Activated naive CD8-positive, alpha-beta T cell treated with anti-CD3 and anti-CD28 coated beads, Interleukin-2, amount 10 ng/mL, durations not matched to agents 7 days and 5 days (primary cell): ENCODE measurements at regions not wholly inside any gene's neighbourhood (a gene's known extent, or its start where the extent isn't known, plus 50 kb on each side); places are given as distances from the start of the nearest gene placed in this dataset.

Source experiments
- ATAC-seq: fragments of 150-1000 bp; cut with Tn5 transposase; one replicate; pipeline ENCODE4 v1.10.0; 2021; ENCODE audit warnings: low read depth, moderate library complexity
- POLR2A ChIA-PET: fragments of 350-600 bp; sonication (Branson Sonifier 250); formaldehyde crosslinking; loops from one replicate; lab custom pipeline; 2021; ENCODE audit warnings: antibody characterized with exemption; lab: Charles Lee
- DNase-seq: peaks from one replicate; pipeline ENCODE4 v3.0.0; 2021
- H3K27ac Mint-ChIP-seq: one replicate; pipeline ENCODE4 v1.8.0; 2022; ENCODE audit warnings: mild to moderate bottlenecking, mixed read lengths
- H3K27me3 Mint-ChIP-seq: one replicate; pipeline ENCODE4 v1.8.0; 2022; ENCODE audit warnings: mild to moderate bottlenecking, moderate library complexity, mixed read lengths
- H3K36me3 Mint-ChIP-seq: one replicate; pipeline ENCODE4 v1.8.0; 2021; ENCODE audit warnings: mild to moderate bottlenecking, mixed read lengths
- H3K4me1 Mint-ChIP-seq: one replicate; pipeline ENCODE4 v1.8.0; 2021; ENCODE audit warnings: mixed read lengths
- H3K4me3 Mint-ChIP-seq: one replicate; pipeline ENCODE4 v1.8.0; 2022; ENCODE audit warnings: mild to moderate bottlenecking, moderate library complexity, mixed read lengths
- H3K9me3 Mint-ChIP-seq: one replicate; pipeline ENCODE4 v1.8.0; 2021; ENCODE audit warnings: mixed read lengths

GRCh38 chr2:160550048-160550447 is 56.4 kb upstream of the RBMS1 start:
- Mint-ChIP-seq H3K4me1 (peaks cover 2% of the 10 kb centered on the region), H3K9me3 (no peaks in the 10 kb centered on the region), H3K27ac (no peak overlapping the region), H3K4me3 (no peak overlapping the region), H3K36me3 (no peaks in the 10 kb centered on the region), H3K27me3 (no peaks in the 10 kb centered on the region)
- DNase-seq (no peak), ATAC-seq (no peak)
- POLR2A ChIA-PET, result no interaction called here

DNA sequence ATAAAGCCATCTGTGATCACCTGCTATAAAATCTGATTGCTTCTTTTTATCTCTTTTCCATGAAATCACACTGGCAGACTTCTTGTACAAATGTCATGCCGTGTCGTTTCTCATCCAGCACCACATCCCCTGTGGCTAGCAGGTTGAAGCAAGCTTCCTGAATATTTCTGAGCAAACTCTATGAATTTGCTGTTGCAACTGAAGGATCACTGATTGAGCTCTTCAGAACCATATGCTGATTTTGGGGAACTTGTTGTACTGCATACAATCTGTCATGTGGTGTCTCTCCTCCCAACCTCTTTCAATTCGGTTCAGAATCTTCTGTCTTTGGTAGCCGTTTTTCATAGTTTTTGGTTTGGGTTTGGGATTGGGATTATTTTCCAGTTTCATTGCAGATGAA is 57.7 kb upstream of the RBMS1 start:
- Mint-ChIP-seq H3K36me3 (no peaks in the 10 kb centered on the region), H3K27me3 (no peaks in the 10 kb centered on the region), H3K4me1 (peaks cover 2% of the 10 kb centered on the region), H3K4me3 (no peak overlapping the region), H3K27ac (no peak overlapping the region), H3K9me3 (peaks cover 1% of the 10 kb centered on the region)
- ATAC-seq (no peak), DNase-seq (no peak)
- POLR2A ChIA-PET, result no interaction called here

- no peak for DNase-seq
- ATAC-seq, result no peak
Observed at GRCh38 chr2:160555420-160556071, 61.9 kb upstream of the RBMS1 start.

DNA sequence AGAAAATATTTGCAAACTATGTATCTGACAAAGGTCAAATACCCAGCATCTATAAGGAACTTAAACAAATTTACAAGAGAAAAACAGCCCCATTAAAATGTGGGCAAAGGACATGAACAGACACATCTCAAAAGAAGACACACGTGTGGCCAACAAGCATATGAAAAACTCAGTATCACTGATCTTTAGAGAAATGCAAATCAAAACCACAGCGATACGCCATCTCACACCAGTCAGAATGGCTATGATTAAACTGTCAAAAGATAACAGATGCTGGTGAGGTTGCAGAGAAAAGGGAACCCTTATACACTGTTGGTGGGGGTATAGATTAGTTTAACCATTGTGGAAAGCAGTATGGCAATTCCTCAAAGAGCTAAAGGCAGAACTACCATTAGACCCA is 64.3 kb upstream of the RBMS1 start:
- ATAC-seq (no peak), DNase-seq (no peak)
- peaks cover 12% of the 10 kb centered on the region for H3K9me3 Mint-ChIP-seq
- no peaks in the 10 kb centered on the region for H3K36me3 Mint-ChIP-seq
- H3K27me3 Mint-ChIP-seq, result peaks cover 2% of the 10 kb centered on the region
- H3K4me3 Mint-ChIP-seq, result no peak overlapping the region
- POLR2A ChIA-PET, result no interaction called here
- H3K27ac Mint-ChIP-seq, result no peak overlapping the region
- H3K4me1 Mint-ChIP-seq, result no peaks in the 10 kb centered on the region

More at GRCh38 chr2:160555420-160556071, 61.9 kb upstream of the RBMS1 start:
- POLR2A ChIA-PET, result no interaction called here
- H3K36me3 Mint-ChIP-seq, result no peaks in the 10 kb centered on the region
- H3K9me3 Mint-ChIP-seq, result peaks cover 9% of the 10 kb centered on the region
- peaks cover 2% of the 10 kb centered on the region for H3K4me1 Mint-ChIP-seq
- H3K27ac Mint-ChIP-seq, result no peak overlapping the region
- peaks cover 2% of the 10 kb centered on the region for H3K27me3 Mint-ChIP-seq
- no peak overlapping the region for H3K4me3 Mint-ChIP-seq

- DNase-seq (no peak), ATAC-seq (no peak)
- Mint-ChIP-seq H3K36me3 (no peaks in the 10 kb centered on the region), H3K4me1 (no peaks in the 10 kb centered on the region), H3K27ac (no peak overlapping the region), H3K27me3 (peaks cover 2% of the 10 kb centered on the region), H3K9me3 (peaks cover 12% of the 10 kb centered on the region), H3K4me3 (no peak overlapping the region)
- POLR2A ChIA-PET, result no interaction called here
Observed at GRCh38 chr2:160558531-160558930, 64.9 kb upstream of the RBMS1 start.

DNA sequence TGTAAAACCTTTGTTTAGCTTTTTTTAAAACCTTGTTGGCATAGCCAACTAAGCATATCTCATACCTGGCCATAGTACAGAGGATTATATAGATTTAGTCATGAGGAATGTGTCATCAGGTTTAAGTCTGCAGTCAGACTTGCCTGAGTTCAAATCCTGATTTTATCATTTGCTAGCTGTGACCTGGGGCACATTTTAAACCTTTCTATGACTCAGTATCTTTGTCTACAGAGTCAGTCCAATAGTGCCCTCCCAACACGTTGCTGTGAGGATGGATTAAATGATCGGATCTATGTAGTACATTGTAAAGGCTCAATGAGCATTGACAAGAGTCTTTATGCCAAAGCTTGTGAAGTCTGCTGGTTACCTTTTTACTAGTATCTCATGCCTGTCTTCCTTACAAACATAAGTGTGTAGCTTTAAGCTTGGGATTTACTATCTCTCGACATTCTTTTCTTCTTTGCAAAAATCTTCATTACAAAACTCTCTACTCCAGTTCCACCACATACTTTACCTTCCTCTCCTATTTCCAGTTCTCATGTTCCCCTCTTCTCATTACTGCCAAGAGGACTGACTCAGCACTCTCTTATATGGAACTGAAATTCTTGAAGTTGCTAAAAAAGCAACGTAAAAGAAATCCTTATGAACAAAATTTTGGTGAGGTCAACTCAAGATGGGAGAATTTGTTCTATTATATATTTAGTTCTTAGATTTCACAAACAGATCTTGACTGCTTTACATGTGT is 68.1 kb upstream of the RBMS1 start:
- Mint-ChIP-seq H3K9me3 (peaks cover 9% of the 10 kb centered on the region), H3K36me3 (no peaks in the 10 kb centered on the region), H3K4me3 (no peak overlapping the region), H3K27ac (no peak overlapping the region), H3K27me3 (peaks cover 2% of the 10 kb centered on the region), H3K4me1 (peaks cover 2% of the 10 kb centered on the region)
- DNase-seq (no peak), ATAC-seq (no peak)
- POLR2A ChIA-PET, result no interaction called here

GRCh38 chr2:160562730-160563129 is 69.1 kb upstream of the RBMS1 start:
- H3K27me3 Mint-ChIP-seq, result no peaks in the 10 kb centered on the region
- H3K36me3 Mint-ChIP-seq, result no peaks in the 10 kb centered on the region
- peaks cover 6% of the 10 kb centered on the region for H3K9me3 Mint-ChIP-seq
- no peak for DNase-seq
- peaks cover 2% of the 10 kb centered on the region for H3K4me1 Mint-ChIP-seq
- POLR2A ChIA-PET, result no interaction called here
- H3K27ac Mint-ChIP-seq, result no peak overlapping the region
- no peak for ATAC-seq
- H3K4me3 Mint-ChIP-seq, result no peak overlapping the region

DNA sequence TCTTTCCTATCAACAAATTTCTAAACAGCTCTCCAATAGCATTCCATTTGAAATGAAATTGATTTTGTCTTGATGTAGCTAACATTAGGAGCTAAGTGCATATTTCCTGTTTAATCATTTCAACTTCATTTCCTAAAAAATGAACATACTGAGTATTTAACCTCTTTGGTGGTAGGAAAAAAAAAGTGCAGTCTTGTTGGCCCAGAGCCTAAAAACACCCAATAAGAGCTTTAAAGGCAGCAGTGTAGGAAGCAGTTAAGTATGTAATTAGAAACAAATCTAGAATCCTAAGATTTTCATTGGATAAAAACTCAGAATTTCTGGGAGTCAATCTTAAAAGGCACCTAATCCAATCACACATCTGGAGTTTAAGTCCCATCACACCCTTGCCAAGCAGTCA is 71.0 kb upstream of the RBMS1 start:
- ATAC-seq, result no peak
- Mint-ChIP-seq H3K9me3 (peaks cover 9% of the 10 kb centered on the region), H3K36me3 (no peaks in the 10 kb centered on the region), H3K4me1 (peaks cover 2% of the 10 kb centered on the region), H3K4me3 (no peak overlapping the region), H3K27me3 (no peaks in the 10 kb centered on the region), H3K27ac (no peak overlapping the region)
- DNase-seq, result no peak
- POLR2A ChIA-PET, result no interaction called here

DNA sequence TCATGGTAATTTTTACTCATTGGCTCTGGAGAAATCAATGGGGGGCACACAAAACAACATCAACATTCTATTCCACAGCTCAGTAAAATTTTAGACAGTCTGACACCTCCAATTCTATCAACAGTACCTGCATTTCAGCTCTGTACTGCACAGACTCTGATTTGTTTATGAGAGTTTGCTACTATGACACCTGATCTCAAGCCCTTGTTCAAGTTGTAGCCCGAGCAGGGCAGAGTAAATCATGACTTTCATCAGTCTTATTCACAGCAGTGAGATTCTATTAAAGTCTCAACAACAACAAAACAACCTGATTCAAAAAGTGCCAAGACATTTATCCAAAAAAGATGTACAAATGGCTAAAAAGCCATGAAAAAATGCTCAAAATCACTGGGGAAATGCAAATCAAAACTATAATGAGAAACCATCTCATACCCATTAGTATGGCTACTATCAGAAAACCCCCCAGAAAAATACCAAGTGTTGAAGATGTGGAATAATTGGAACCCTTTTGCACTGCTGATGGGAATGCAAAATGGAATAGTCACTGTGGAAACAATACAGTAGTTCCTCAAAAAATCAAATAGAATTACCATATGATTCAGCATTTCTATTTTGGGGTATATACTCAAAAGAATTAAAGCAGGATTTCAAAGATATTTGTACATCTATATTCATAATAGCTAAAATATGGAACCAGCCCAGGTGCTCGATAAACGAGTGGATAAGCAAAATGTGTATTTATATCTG is 71.7 kb upstream of the RBMS1 start:
- POLR2A ChIA-PET, result no interaction called here
- Mint-ChIP-seq H3K4me1 (peaks cover 2% of the 10 kb centered on the region), H3K9me3 (peaks cover 7% of the 10 kb centered on the region), H3K36me3 (no peaks in the 10 kb centered on the region), H3K27me3 (no peaks in the 10 kb centered on the region), H3K27ac (no peak overlapping the region), H3K4me3 (no peak overlapping the region)
- ATAC-seq (no peak), DNase-seq (no peak)

DNA sequence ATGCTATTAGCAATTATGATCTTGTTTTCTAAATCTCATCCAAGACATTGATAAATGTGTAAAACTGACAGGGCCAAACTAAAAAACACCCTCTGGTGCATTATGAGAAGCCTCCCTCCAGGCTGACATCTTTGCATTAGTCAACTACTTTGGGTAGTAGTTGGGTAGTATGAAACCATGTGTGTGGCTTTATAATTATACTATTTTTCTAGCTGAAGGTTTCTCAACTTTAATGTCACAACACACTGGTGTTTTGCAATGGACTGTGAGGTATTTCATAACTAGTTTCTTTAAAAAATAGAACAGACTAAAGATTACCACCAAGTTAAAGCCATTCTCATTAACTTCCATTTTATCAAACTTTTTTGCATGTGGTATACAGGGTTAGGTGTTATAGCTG is 73.1 kb upstream of the RBMS1 start:
- no peak overlapping the region for H3K4me3 Mint-ChIP-seq
- ATAC-seq, result no peak
- no peak overlapping the region for H3K27ac Mint-ChIP-seq
- no peaks in the 10 kb centered on the region for H3K27me3 Mint-ChIP-seq
- H3K9me3 Mint-ChIP-seq, result peaks cover 10% of the 10 kb centered on the region
- POLR2A ChIA-PET, result no interaction called here
- DNase-seq, result no peak
- no peaks in the 10 kb centered on the region for H3K36me3 Mint-ChIP-seq
- peaks cover 2% of the 10 kb centered on the region for H3K4me1 Mint-ChIP-seq

DNA sequence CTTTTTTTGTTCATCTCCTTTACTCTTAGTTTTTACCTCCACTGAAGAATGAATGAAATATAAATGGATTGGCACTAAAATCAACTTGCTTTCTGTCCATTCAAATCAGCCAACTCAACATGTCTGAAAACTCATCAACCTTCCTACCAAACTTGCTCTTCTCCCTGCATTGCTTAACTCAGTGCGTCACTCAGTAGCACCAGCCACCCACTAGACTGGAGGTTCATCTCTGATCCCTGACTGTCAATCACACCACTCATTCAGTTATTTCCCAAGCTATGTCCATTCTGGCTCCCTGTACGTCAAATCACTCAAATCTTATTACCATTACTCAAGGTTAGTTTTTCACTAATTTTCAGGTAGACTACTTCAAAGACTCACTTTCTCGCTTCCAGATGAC is 75.2 kb upstream of the RBMS1 start:
- H3K4me3 Mint-ChIP-seq, result no peak overlapping the region
- POLR2A ChIA-PET, result no interaction called here
- H3K36me3 Mint-ChIP-seq, result no peaks in the 10 kb centered on the region
- H3K27me3 Mint-ChIP-seq, result no peaks in the 10 kb centered on the region
- no peak overlapping the region for H3K27ac Mint-ChIP-seq
- no peak for DNase-seq
- ATAC-seq, result no peak
- H3K4me1 Mint-ChIP-seq, result peaks cover 2% of the 10 kb centered on the region
- peaks cover 13% of the 10 kb centered on the region for H3K9me3 Mint-ChIP-seq

- DNase-seq (no peak), ATAC-seq (no peak)
- POLR2A ChIA-PET, result no interaction called here
- Mint-ChIP-seq H3K27ac (no peak overlapping the region), H3K4me3 (no peak overlapping the region), H3K36me3 (no peaks in the 10 kb centered on the region), H3K4me1 (no peaks in the 10 kb centered on the region), H3K27me3 (no peaks in the 10 kb centered on the region), H3K9me3 (peaks cover 13% of the 10 kb centered on the region)
Observed at GRCh38 chr2:160570376-160570775, 76.8 kb upstream of the RBMS1 start.

- no peaks in the 10 kb centered on the region for H3K27me3 Mint-ChIP-seq
- ATAC-seq (no peak), DNase-seq (no peak)
- H3K36me3 Mint-ChIP-seq, result no peaks in the 10 kb centered on the region
- no peak overlapping the region for H3K4me3 Mint-ChIP-seq
- H3K27ac Mint-ChIP-seq, result no peak overlapping the region
- no peaks in the 10 kb centered on the region for H3K4me1 Mint-ChIP-seq
- POLR2A ChIA-PET, result no interaction called here
- H3K9me3 Mint-ChIP-seq, result peaks cover 10% of the 10 kb centered on the region
Observed at GRCh38 chr2:160574468-160575140, 81.0 kb upstream of the RBMS1 start.
